GM19452 (cell line): ENCODE measurements at regions not wholly inside any gene's neighbourhood (a gene's known extent, or its start where the extent isn't known, plus 50 kb on each side); places are given as distances from the start of the nearest gene placed in this dataset.

Experiments
- ATAC-seq: cut with Tn5 transposase; IDR thresholded peaks from one replicate; pipeline ENCODE4 v1.9.1; 2021; ENCODE audit not compliant: unreplicated experiment

DNA sequence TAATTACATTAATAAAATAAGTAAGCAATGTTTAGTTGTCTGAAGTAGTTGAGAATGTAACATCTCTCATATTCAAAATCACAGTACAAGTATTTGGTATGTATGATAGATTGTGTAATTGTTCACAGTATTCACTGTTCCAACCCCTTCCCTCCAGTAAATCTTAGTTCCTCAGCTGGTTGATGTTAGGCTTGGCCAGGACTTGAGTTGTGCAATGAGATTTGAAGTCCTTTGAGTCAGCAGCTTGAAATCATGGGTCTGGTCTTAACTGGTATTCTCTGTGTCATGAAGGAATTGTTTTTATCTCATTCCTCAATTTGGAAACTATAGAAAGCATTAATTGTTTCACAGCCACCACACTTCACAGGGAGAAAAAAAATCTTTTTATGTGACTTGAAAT, 477.1 kb downstream of the FSCB start:
- no peak for ATAC-seq

- ATAC-seq, result no peak
These were observed 479.7 kb downstream of the FSCB start for GRCh38 chr14:44027397-44027796.

GRCh38 chr14:44010595-44010994, 496.5 kb downstream of the FSCB start:
- no peak for ATAC-seq

DNA sequence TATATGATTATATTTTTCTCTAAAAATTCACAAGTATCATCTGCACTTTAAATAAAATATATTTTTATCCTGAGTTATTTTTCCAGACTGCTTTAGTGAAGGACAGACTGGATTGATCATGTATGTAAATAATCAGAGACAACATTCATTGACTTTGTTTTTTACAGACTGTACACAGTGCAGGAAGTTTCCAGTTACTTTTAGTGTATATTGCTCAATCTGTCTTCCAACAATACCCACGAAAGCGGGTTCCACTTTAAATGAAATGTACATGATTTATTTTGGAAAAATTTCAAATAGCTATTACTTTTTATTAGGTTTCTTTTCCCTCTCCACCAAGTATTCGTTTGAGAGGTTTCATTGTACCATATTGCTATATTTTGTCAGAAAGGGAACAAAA, 497.0 kb downstream of the FSCB start:
- no peak for ATAC-seq

DNA sequence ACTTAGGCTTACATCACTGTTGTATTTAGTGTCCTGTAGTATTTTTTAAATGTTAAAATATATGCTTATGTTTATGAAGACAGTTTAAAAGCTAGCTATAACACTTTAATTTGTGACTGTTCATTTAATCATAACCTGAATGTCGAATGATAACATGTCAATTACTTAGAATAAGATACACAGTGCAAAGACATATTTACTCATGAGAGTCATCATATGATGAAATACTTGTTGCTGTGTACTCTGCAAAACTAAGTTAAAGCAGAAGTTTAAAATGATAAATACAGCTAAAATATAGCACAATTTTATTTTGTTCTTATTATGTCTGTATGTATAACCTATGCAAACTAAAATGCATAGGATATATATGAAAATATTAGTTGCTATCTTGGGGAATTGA, 497.4 kb downstream of the FSCB start:
- no peak for ATAC-seq

- ATAC-seq, result no peak
These were observed 518.1 kb downstream of the FSCB start for GRCh38 chr14:43988989-43989388.

DNA sequence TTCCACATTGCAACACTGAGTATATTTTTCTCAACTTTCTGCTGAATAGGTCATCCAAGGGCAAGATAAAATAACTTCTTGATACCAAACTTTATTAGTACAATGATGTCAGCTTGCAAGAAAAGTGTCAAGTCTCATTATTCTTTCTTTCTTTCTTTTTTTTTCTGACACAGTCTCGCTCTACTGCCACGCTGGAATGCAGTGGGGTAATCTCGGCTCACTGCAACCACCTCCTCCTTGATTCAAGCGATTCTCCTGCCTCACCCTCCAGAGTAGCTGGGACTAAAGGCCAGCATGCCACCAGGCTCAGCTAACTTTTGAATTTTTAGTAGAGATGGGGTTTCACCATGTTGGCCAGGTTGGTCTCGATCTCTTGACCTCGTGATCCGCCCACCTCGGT, 523.4 kb downstream of the FSCB start:
- no peak for ATAC-seq

DNA sequence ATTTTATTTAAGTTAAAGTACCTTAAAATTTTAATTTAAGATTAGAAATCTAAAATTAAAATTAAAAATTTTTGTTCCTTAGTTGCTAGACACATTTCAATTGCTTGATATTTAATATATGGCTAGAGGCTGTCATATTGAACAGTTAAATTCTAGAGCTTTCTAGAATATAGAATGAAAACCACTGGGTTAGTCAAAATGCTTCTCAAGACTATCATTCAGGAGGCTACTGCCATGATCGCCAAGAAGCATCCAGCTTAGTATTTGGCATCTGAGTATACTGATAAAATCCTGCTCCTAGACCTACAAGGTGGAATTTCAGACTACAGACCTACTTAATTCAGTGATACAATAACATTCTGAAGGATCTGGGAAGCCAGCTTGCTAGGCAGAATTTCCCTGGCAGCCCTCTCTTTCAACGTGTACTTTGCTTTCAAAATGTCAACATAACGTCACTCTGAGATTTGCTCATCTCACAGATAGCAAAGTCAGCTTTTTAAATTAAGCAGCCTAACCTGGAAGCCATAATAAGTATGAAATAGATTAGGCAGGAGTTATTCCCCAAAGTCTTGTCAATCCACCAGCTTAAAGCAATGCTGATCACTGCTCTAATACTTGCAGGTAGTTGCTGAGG, 525.8 kb downstream of the FSCB start:
- no peak for ATAC-seq

DNA sequence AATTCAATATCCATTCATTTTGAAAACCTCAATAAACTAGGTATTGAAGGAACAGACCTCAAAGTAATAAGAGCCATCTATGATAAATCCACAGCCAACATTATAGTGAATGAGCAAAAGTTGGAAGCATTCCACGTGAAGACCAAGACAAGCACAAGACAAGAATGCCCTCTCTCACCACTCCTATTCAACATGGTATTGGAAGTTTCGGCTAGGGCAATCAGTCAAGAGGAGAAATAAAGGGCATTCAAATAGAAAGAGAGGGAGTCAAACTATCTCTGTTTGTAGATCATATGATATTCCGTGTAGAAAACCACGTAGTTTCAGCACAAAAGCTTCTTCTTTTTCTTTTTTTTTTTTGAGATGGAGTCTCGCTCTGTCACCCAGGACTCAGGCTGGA, 550.3 kb downstream of the FSCB start:
- no peak for ATAC-seq

DNA sequence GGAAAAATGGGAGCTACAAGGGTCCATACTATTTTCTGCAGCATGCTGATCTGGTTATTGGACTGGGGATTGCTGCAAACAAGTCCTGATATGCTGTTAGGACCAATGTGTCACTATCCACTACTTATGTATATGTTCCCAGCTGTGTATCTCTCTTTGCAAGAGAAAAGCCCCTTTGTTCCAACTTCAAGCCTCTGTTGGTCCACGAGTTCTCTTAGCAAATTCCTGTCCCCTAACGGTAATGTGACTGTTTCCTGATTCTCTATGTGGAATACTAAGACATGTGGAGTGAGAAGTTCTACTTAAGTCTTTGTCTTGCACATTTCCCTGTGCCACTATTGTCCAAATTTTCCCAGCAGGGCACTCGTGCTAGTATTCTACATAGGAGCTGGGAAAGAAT, 557.7 kb downstream of the FSCB start:
- ATAC-seq, result no peak

DNA sequence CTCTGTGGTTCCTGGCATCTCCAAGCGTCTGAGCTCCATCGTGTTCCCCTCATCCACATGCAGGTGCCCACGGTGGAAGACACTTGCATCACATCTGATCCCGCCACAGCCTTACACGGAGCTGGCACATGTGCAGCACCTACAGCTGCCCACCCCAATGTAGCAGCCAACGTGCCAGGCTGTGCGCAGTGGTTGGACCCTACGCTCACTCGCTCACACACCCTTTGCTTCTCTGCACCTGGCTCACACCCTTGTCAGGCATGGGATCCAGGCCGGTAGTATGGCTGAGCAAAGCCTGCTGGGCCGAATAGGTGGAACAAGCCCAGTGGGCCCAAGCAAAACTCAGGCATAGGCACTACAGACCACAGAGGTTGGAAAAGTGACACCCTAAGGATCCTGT, 567.2 kb downstream of the FSCB start:
- no peak for ATAC-seq

DNA sequence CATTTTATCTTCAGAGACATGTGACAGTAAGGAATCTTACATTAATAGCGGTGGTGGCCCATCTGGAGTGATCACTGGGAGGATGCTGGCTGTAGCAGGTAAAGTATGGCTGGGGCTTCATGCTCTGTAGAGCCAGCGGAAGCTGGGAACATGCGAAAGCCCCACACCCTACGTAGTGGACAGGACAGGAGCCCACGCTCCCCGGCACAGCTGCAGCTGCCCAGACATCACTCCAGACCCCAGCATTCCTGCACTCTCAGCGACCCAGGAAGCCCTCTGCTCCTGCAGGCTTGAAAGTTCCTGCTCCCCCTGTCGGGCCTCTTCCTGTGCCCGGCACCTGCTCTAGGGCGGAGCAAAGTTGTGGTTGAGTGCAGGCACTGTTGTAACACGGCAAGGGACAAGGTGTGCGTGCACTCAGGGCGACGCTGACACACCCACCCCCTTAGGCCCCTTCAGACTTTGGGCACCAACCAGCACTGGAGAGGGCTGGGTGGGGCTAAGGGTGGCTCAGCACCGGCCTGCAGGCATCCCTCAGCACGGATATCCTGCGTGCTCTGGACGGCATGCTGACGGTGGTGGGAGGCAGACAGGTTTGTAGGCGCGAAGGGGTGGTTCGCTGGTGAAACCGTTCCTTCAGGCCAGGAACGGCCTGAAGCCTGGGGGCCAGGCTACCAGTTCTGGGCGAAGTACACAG, 568.3 kb downstream of the FSCB start:
- ATAC-seq, result no peak

- ATAC-seq, result no peak
These were observed 570.1 kb downstream of the FSCB start for GRCh38 chr14:43937001-43937400.

DNA sequence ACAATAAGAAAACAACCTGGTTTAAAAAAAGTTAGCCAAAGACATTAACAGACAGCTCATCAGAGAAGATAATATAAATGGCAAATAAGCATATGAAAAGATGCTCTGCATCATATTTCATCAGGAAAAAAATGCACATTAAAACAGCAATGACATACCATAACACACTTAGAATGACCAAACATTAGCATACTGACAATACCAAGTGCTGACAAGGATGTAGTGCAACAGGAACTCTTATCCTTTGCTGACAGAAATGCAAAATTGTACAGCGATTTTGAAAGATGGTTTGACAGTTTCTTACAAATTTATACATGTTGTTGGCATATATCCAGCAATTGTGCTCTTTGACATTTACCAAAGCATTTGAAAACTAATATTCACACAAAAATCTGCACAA, 573.0 kb downstream of the FSCB start:
- no peak for ATAC-seq

- ATAC-seq, result no peak
These were observed 592.9 kb downstream of the FSCB start for GRCh38 chr14:43914041-43914693.

DNA sequence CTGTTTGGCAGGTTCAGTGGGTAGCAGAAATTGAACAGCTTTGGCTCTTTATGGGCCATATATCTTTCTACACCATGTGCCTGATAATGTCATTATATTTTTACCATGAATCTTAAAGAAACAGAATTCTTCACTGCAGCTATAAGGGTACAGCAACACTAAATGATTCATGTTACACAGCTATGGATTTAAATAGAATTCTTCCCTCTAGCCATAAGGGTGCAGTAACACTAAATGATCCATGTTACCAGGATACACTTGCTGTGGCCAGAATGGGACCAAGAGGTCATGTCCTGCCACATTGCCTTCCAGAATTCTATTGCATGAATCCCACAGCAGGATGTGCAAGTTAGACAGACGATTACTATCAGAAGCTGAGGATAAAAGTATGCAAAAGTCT, 603.9 kb downstream of the FSCB start:
- ATAC-seq, result no peak

GRCh38 chr14:43901911-43902673, 605.0 kb downstream of the FSCB start:
- ATAC-seq, result no peak

DNA sequence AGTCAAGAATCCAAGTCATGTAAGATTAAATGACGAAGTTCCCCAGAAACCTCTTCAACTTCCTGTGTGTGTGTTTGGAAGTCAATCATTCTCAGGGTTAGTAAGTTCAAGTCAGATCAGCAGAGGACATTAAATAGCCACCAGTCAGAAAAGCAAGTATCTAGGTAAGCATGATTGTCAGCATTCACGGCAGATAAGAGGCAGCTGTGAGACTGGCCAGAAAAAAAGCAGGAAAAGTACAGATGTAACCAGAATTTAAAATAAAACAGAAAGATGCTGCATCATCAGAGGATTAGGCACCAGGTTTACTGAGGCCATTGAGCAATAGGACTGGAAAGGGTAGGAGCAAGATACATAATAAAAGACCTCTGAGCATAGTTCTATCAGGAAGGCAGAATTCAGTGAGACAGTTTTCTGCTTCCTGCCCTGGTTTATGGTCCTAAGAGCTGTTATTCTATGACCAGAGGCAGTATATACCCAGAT, 606.9 kb downstream of the FSCB start:
- no peak for ATAC-seq

DNA sequence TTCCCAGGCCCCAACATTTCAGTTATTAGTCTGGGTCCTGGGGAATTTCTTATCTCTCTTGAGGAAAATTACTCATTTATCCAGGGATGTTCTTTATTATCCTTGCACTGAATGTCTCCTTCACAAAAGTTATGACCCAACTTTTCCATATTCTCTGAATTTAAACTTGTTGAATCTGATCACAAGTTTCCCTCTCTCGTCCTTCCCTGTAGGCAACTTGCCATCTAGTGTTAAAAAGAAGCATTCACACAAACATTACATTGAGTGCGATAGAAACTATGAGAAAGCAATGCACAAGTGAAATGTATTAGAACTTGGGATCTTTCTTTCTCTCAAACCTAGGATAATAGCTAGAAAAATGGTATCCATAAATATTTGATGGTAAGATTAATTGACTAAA, 608.4 kb downstream of the FSCB start:
- ATAC-seq, result no peak

DNA sequence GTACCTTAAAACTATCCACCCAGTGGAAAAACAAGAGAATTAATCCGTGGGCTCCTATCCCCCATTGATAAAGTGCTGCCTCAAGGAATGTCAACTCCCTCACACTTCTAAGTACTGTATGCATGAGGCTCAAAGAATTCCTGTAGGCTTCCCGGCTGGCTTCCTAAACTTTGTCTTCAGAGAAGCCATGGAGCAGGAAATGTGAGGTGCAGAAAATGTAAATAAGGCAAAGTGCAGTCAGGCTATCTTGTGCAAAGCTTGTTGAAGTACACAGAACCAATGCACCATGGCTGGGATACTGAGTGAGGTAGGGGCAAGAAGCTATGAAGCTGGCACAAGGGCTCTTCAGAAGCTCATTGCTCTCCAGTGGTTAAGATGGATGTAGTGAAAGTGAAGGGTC, 611.0 kb downstream of the FSCB start:
- ATAC-seq, result no peak

GRCh38 chr14:43894534-43894933, 612.5 kb downstream of the FSCB start:
- peak; percentile 72 for ATAC-seq

DNA sequence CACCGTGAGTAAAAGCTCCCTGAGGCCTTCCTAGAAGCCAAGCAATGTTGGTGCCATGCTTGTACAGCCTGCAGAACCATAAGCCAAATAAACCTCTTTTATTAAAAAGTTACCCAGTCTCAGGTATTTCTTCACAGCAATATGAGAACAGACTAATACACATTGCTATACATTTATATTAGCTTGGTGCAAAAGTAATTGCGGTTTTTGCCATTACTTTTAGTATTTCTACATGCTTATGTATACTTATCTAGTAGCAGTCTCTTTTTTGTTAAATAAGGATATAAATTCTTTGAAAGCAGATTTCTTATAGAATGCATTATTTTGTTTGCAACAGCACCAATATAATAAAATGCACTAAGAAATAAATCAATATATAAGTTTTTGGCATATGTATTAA, 619.6 kb downstream of the FSCB start:
- ATAC-seq, result no peak
